ENCODE measurements at regions not wholly inside any gene's neighbourhood (a gene's known extent, or its start where the extent isn't known, plus 50 kb on each side); places are given as distances from the start of the nearest gene placed in this dataset.

DNA sequence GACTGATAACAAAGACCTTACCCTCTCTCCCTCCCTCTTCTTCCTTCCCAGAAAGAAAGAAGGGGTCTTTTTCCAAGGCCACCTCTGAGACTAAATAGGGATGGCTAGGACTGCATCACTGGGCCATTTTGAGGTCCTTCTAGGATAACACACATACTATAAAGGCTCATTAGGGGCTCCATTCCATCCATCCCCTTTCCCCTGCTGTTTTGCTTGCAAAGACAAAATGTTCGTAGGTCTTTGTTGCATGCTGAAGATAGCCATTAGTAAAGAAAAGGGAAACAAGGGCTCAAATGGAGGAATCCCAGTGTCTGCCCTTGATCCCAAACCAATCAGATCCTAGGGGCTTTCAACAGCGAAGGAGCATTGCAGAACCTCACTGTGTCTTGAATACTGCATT lies 344.3 kb downstream of the CYP26B1 start:
- no peak overlapping the region for H3K9ac ChIP-seq (ENCODE audit: control insufficient read depth, insufficient read depth, low read length)
- H4K20me1 ChIP-seq (ENCODE audit: control insufficient read depth, insufficient read depth), result no peaks in the 10 kb centered on the region
- H3K27ac ChIP-seq (ENCODE audit: control insufficient read depth, insufficient read depth), result no peak overlapping the region
- DNase-seq (ENCODE audit: low read depth, low spot score), result no peak
- no TSS peak for BruUV-seq (replicated peaks)
- intact Hi-C loops (cut with micrococcal nuclease; ENCODE audit: unreplicated experiment) (no loop called here), in situ Hi-C loops (cut with MboI) (no loop called here)
- ATAC-seq, result no peak
- ChIA-PET SMC1A (ENCODE audit: uncharacterized antibody, unreplicated experiment) (no interaction called here), RAD21 (ENCODE audit: unreplicated experiment) (no interaction called here), POLR2A (no interaction called here), CTCF (interaction anchor here (0.6 kb wide), 1 partner anchor 467 kb away, joined by 3 read pairs; no protein-coding TSS in a partner anchor)
- no peak overlapping the region for H3K4me2 ChIP-seq (ENCODE audit: control insufficient read depth, insufficient read depth)
- no peaks in the 10 kb centered on the region for H3K27me3 ChIP-seq (replicated peaks in 1 of 2; ENCODE audit: control insufficient read depth in 2 of 2, insufficient read depth in 2 of 2, low read length in 1 of 2)
- no peak overlapping the region for H2AFZ ChIP-seq (ENCODE audit: control insufficient read depth, low read depth, low read length)
- H3K9me3 ChIP-seq (replicated peaks; ENCODE audit: control insufficient read depth, insufficient read depth, low read length), result no peaks in the 10 kb centered on the region
- no peaks in the 10 kb centered on the region for H3K36me3 ChIP-seq (ENCODE audit: control insufficient read depth in 2 of 2, insufficient read depth in 2 of 2, low read length in 1 of 2)
- no peak for FAIRE-seq
- WGBS (ENCODE audit: insufficient coverage, insufficient replicate concordance, low lambda C conversion rate, missing lambda C conversion rate), result 0% methylated on average over 2 of the region's 2 CpGs
- TF ChIP-seq RBBP5 (conservative IDR thresholded peaks at IDR 0.05), result no peak
- H3K79me2 ChIP-seq (ENCODE audit: control insufficient read depth, insufficient read depth, low read length), result no peaks in the 10 kb centered on the region
- H3K4me3 ChIP-seq, result no peak overlapping the region
- no peaks in the 10 kb centered on the region for H3K4me1 ChIP-seq (ENCODE audit: control insufficient read depth, insufficient read depth, low read length)

DNA sequence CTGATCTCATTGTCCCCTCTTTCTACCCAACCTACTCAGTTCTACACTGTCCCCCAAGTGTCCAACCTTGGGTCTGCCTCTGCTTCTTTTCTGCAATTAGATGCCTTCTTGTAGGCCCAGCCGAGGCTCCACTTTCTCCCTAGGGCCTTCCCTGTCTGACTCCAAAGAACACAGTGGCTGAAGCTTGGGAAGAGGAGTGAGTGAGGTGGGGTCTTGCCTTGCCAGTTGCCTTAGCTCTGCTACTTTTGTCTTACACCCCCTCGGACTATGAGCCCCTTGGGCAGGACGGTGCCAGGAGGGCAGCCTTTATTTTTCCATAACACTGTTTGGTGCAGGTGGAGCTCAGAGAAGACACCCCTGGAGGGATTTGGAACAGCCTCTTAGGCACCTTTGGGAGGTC lies 345.1 kb downstream of the CYP26B1 start:
- CTCF ChIA-PET, result interaction anchor here (0.6 kb wide), 1 partner anchor 466 kb away, joined by 3 read pairs; no protein-coding TSS in a partner anchor
- no peaks in the 10 kb centered on the region for H3K27me3 ChIP-seq (replicated peaks in 1 of 2; ENCODE audit: control insufficient read depth in 2 of 2, insufficient read depth in 2 of 2, low read length in 1 of 2)
- in situ Hi-C loops (cut with MboI) (no loop called here), intact Hi-C loops (cut with micrococcal nuclease; ENCODE audit: unreplicated experiment) (no loop called here)
- no peaks in the 10 kb centered on the region for H4K20me1 ChIP-seq (ENCODE audit: control insufficient read depth, insufficient read depth)
- no peaks in the 10 kb centered on the region for H3K36me3 ChIP-seq (ENCODE audit: control insufficient read depth in 2 of 2, insufficient read depth in 2 of 2, low read length in 1 of 2)
- H3K9ac ChIP-seq (ENCODE audit: control insufficient read depth, insufficient read depth, low read length), result no peak overlapping the region
- SMC1A ChIA-PET (ENCODE audit: uncharacterized antibody, unreplicated experiment), result no interaction called here
- 23% methylated on average over 3 of the region's 3 CpGs for WGBS (ENCODE audit: insufficient coverage, insufficient replicate concordance, low lambda C conversion rate, missing lambda C conversion rate)
- no peaks in the 10 kb centered on the region for H3K79me2 ChIP-seq (ENCODE audit: control insufficient read depth, insufficient read depth, low read length)
- DNase-seq (ENCODE audit: low read depth, low spot score) (no peak), FAIRE-seq (no peak), ATAC-seq (no peak)
- H3K4me2 ChIP-seq (ENCODE audit: control insufficient read depth, insufficient read depth), result no peak overlapping the region
- no TSS peak for BruUV-seq (replicated peaks)
- no peaks in the 10 kb centered on the region for H3K4me1 ChIP-seq (ENCODE audit: control insufficient read depth, insufficient read depth, low read length)
- no peaks in the 10 kb centered on the region for H3K9me3 ChIP-seq (replicated peaks; ENCODE audit: control insufficient read depth, insufficient read depth, low read length)
- POLR2A ChIA-PET, result no interaction called here
- no peak overlapping the region for H2AFZ ChIP-seq (ENCODE audit: control insufficient read depth, low read depth, low read length)
- no peak overlapping the region for H3K27ac ChIP-seq (ENCODE audit: control insufficient read depth, insufficient read depth)
- H3K4me3 ChIP-seq, result no peak overlapping the region
- RAD21 ChIA-PET (ENCODE audit: unreplicated experiment), result no interaction called here
- no peak for TF ChIP-seq ZNF217 (IDR thresholded peaks at IDR 0.05)
- no peak for TF ChIP-seq MEF2A (IDR thresholded peaks at IDR 0.05; ENCODE audit: insufficient read depth, low read depth, low read length)
- TF ChIP-seq, protein P1, sequence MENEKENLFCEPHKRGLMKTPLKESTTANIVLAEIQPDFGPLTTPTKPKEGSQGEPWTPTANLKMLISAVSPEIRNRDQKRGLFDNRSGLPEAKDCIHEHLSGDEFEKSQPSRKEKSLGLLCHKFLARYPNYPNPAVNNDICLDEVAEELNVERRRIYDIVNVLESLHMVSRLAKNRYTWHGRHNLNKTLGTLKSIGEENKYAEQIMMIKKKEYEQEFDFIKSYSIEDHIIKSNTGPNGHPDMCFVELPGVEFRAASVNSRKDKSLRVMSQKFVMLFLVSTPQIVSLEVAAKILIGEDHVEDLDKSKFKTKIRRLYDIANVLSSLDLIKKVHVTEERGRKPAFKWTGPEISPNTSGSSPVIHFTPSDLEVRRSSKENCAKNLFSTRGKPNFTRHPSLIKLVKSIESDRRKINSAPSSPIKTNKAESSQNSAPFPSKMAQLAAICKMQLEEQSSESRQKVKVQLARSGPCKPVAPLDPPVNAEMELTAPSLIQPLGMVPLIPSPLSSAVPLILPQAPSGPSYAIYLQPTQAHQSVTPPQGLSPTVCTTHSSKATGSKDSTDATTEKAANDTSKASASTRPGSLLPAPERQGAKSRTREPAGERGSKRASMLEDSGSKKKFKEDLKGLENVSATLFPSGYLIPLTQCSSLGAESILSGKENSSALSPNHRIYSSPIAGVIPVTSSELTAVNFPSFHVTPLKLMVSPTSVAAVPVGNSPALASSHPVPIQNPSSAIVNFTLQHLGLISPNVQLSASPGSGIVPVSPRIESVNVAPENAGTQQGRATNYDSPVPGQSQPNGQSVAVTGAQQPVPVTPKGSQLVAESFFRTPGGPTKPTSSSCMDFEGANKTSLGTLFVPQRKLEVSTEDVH (IDR thresholded peaks at IDR 0.05; ENCODE audit: low read depth, partially characterized antibody), result no peak
- TF ChIP-seq SMARCA5 (IDR thresholded peaks at IDR 0.05), result no peak
- TF ChIP-seq TARDBP (IDR thresholded peaks at IDR 0.05; ENCODE audit: borderline replicate concordance), result no peak
- no peak for TF ChIP-seq EP300 (IDR thresholded peaks at IDR 0.05; ENCODE audit: borderline replicate concordance in 1 of 2, control insufficient read depth in 1 of 2, low read depth in 2 of 2, low read length in 2 of 2)
- no peak for TF ChIP-seq SPI1 (IDR thresholded peaks at IDR 0.05; ENCODE audit: borderline replicate concordance, insufficient read depth, low read depth, low read length)
- no peak for TF ChIP-seq EED (IDR thresholded peaks at IDR 0.05; ENCODE audit: low read depth)
- no peak for TF ChIP-seq HDAC2 (IDR thresholded peaks at IDR 0.05)
- TF ChIP-seq RELB (IDR thresholded peaks at IDR 0.05; ENCODE audit: low read depth), result no peak
- TF ChIP-seq, protein P2, sequence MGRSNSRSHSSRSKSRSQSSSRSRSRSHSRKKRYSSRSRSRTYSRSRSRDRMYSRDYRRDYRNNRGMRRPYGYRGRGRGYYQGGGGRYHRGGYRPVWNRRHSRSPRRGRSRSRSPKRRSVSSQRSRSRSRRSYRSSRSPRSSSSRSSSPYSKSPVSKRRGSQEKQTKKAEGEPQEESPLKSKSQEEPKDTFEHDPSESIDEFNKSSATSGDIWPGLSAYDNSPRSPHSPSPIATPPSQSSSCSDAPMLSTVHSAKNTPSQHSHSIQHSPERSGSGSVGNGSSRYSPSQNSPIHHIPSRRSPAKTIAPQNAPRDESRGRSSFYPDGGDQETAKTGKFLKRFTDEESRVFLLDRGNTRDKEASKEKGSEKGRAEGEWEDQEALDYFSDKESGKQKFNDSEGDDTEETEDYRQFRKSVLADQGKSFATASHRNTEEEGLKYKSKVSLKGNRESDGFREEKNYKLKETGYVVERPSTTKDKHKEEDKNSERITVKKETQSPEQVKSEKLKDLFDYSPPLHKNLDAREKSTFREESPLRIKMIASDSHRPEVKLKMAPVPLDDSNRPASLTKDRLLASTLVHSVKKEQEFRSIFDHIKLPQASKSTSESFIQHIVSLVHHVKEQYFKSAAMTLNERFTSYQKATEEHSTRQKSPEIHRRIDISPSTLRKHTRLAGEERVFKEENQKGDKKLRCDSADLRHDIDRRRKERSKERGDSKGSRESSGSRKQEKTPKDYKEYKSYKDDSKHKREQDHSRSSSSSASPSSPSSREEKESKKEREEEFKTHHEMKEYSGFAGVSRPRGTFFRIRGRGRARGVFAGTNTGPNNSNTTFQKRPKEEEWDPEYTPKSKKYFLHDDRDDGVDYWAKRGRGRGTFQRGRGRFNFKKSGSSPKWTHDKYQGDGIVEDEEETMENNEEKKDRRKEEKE (IDR thresholded peaks at IDR 0.05), result no peak

Data from GM12878 (cell line).